ENCODE measurements at regions not wholly inside any gene's neighbourhood (a gene's known extent, or its start where the extent isn't known, plus 50 kb on each side); places are given as distances from the start of the nearest gene placed in this dataset.

DNA sequence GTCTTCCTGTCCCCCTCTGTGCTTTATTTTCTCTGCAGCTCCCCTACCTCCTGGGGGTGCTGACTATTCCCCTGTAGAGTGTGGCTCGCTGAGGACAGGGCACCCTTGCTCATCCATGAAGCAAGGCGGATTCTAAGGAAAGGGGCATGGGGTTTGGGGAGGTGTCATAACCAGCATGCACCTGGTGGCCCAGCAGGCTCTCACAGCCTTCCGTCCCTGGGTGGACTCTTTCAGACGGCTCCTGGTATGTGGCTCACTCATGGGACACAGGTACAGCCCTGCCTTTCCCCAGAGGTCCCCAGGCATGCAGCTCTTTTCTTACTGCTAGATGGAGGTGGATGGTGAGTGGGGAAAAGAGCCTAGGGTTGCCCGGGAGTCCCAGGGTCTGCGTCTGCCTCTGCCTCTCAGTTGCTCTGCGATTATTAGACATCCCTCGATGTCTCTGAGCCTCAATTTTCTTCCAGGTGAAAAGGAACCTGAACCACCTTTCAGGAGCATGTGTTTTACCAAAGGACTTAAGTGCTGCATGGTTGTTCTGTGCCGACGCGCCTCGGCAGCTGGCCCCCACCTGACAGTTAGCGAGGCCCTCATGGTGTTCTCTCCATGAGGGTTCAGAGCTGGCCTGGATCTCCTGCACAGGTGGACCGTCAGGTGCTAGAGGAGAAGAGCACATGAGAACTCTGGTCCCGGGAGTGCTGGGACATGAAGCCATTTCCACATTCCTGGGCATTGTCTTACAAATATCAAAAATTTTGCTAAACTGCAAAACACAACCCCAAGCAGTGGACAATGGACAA is 172.5 kb upstream of the SHH start:
- DNase-seq, result peak; percentile 31

DNA sequence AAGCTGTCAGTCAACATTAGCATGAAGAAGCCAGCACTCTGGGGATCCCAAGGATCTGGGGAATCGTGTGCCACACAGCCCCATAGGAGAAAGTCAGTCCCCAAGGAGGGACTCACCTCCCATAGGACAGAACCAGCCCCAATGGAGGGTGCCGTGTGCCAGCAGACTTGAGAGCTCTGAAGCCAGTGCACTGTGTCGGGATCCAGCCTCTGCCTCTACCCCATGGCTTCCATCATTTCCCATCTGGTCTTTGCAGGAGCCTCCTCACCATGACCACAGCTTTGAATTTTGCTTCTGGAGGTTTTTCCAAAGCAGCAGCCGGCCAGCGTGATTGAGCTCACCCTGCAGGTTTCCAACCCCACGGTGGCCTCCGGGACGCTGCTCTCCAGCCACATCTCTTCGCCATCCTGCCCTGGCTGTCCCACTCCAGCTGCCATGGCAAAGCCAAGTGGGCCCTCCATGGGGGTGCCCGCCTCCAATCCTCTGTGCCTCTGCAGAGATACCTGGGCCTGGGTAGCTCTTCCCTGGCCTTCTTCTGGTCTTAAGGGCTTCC is 171.8 kb upstream of the SHH start:
- DNase-seq, result peak; percentile 37

DNA sequence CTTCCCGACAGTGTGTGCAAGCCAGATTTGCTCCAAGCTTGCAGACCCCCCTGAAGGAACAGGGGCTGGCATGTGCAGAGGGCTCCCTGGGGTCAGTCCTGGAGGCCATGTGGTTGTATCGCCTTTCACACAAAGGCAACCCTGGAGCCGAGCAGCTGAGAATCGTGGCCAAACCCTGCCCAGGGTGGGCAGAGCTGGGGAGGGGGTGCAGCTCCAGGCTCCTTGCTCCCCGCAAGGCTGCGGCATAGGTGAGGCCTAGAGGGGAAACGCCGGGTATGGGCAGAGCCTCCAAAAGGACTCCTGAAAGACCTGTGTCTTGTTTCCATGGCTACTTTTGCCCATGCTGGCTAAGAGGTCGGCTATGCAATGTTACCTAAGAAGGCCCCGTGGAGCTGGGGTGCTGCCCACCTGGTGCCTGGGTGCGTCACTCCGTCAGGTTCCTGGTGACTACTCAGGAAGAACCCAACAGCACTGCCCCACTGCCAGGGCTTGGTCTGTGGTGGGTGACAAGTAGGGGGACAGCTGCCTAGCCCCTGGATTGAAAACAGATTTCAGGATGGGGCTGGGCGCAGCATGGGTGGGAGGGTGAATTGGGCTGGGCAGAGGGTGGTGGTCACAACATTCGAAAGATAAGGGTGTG is 171.0 kb upstream of the SHH start:
- peak; percentile 39 for DNase-seq

DNA sequence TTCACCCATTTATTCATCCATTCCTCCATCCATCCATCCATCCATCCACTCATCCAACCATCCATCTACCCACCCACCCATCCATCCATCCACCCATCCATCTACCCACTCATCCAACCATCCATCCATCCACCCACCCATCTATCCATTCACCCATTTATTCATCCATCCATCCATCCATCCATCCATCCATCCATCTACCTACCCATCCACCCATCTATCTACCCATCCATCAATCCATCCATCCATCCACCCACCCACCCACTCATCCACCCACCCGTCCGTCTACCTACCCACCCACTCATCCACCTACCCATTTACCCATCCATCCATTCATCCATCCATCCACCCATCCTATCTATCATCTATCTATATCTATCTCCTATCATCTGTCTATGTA is 169.4 kb upstream of the SHH start:
- DNase-seq, result no peak

DNA sequence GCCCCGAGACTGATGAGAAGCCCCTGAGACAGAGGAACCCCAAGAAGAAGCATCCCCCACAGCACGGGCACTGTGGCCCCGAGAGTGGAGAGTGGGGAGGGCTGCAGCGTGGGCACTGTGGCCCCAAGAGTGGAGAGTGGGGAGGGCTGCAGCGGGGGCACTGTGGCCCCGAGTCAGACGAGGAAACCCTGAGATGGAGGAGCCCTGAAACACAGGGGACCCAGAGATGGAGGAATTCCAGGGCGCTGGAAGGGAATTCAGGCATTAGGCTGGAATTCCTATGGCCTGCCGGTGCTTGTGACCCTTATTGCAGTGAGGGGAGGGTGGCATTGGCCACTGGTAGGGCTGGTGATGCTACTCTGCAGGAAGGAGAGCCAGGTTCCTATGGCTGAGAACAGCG is 168.6 kb upstream of the SHH start:
- peak; percentile 27 for DNase-seq

DNA sequence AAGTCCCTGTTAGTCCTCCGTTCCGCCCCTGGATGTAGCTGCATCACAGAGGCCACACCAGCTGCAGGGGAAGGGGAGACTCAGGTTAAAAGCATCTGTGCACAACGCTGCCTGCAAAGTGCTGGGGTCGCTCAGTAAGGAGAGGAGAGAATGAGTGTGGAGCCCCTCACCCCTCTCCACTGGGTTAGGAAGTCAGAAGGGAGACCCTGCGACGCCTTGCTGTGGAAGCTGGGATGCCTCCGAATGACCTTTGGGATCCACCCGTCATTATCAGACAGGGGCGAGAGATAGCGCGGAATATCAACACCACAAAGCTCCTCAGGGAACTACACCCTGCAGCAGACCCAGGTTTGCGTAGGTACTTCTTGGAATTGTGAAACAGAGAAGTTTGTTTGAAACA is 167.7 kb upstream of the SHH start:
- peak; percentile 43 for DNase-seq

DNA sequence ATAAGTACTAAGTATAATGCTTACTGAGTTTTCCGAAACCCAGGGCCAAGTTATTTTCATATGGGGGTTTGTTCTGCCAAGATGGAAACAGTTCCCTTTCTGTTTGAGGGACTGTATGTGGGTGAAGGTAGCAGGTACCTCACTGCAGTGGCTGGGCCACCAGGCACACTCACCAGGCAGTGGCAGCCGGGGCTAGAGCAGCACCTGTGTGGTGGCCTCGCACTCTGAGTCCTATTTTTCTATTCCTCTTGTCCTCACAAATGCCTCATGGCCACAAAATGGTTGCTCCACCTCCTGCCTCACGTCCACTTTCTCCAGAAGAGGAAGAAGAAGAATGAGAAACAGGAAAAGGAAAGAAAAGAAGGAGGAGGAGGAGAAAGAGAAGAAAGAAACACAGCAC is 167.3 kb upstream of the SHH start:
- DNase-seq, result no peak

DNA sequence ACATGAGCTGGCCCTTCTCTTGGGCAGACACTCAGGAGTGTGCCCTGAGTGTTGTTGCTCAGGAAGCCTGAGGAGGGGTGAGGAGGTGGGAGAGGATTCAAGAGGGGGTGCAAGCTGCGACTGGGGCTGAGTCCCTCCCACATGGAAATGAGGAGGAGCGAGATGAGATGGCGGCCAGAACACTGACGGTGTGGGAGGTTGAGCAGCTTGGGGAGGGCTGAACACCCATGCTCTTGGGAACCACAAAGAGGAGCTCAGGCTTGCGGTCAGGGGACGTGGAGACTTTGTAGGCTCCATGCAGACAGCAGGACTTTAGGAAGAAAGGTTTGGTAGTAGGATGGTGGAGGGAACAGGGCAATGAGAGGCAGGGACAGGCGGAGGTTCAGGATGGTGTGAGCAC is 163.2 kb upstream of the SHH start:
- DNase-seq, result peak; percentile 39

DNA sequence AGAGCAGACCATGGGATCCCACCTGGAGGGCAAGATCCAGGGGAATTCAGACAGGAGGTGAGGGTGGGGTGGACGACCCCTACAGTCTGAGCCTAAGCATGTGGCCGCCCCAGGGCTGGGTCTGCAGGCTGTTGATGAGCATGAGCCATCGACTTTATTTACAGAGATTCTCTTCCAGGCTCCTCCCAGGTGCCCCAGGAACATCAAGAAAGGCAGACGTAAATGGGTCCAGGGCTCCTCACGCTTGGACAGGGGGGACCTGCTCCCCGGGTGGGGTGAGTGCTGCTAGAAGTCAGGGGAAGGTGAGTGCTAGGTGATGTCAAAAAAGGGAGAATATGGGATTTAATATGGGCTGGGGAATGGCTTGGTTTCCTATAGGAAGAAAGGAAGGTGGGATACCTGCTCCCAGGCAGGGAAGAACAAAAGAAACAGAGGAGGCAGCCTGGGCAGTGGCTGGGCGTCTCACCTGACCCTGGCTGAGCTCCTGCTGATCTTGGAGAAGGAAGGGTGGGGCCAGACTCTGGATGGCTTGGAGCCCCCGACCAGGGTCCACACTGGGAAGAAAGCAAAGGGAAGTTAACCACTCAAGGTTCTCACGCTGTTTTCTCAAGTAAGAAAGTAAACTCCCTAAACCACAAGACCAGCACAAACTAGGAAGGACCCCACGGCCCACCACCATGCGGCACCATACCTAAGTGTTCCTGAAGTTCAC is 162.1 kb upstream of the SHH start:
- peak; percentile 29 for DNase-seq

DNA sequence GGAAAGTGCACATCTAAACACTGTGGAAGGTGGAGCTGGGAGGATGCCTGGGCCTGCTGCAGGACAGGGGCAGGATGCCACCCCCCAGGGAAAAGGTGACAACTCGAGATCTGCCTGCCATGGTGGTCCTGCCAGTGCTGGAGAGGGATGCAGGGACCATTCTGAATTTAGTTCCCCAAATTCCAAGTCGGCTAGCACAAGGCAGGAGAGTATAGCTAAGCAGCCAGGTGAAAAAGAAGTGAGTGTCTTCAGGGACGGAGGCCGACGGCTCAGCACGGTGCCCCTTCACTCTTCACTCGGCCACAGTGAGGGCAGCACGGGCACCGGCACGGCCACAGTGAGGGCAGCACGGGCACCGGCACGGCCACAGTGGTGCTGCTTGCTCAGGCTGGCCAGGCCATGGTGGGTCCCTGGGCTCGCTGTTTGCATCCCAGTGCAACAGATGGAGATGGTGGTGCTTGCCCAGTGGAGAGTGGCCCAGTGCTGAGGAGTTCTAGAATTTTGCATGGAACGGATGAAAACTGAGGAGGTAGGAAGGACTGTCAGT is 161.3 kb upstream of the SHH start:
- DNase-seq, result peak; percentile 39

DNA sequence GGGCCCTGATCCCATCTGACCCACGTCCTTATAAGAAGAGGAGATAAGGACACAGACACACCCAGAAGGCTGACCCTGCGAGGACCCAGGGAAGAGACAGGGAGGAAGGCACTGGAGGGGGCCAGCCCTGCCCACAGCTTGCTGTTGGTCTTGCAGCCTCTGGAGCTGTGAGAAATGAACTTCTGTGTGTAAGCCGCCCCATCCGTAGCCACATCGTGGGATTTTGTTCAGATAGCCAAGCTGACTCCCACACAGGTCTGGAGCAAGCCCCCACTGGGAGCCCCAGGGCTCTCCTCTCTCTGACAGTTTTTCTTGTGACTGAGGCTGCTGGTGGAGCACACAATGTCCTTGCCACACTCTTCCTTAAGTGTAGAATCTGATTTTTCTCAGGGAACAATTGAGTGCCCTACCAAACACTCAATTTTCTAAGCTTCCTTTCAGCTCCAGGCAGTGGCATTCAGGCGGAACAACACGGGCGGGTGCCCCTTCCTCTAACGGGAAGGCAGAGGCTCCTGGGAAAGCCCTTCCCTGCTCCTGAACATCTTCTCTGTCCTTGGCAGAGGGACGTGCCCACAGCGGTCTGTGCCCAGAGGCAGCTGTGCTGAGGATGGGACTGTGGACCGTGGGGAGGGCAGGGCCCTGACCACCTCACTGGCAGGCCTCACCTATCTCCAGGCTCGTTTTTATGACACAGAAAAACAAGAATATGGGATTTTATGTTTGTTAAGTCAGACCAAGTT is 160.6 kb upstream of the SHH start:
- DNase-seq, result peak; percentile 40

DNA sequence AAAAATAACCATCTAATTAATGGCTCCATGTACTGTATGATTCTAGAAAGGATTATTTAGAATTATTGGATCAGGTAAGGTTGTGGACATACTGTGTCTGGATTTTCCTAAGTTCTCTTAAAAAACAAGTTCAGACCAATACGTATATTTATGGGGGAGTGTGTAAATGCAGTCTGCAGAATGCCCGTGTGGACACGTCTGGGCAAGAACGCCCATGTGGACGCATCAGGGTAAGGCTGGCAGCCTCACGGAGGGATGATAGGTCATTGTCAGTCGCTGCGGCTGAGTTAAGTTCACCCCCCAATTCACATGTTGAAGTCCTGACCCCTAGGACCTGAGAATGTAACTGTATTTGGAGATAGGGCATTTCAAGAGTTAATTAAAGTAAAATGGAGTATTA is 160.0 kb upstream of the SHH start:
- DNase-seq, result no peak

DNA sequence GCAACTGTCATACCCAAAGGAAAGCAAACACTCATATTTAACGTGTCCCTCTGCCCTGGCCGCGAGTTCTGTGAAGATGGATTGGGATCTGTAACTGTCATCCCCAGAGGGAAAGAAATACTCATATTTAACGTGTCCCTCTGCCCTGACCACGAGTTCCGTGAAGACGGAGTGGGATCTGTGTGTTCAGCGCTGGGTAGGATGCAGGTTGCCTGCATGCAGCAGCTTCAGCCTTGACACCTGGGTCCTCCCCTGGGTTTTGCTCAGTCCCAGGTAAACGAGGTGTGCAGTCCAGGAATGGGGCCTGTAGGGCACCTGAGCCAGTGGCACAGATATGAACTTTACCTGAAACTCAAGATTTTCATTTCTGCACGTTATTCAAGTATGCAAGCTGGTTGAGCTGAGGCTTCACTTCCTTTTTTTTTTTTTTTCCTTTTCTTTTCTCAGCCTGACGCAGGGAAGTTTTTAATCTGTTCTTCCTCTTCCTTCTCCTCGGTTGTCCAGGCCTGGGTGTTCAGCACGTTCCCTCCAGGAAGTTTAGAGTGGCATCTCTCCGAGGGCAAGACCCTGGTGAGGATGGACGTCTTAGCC is 159.0 kb upstream of the SHH start:
- peak; percentile 29 for DNase-seq

DNA sequence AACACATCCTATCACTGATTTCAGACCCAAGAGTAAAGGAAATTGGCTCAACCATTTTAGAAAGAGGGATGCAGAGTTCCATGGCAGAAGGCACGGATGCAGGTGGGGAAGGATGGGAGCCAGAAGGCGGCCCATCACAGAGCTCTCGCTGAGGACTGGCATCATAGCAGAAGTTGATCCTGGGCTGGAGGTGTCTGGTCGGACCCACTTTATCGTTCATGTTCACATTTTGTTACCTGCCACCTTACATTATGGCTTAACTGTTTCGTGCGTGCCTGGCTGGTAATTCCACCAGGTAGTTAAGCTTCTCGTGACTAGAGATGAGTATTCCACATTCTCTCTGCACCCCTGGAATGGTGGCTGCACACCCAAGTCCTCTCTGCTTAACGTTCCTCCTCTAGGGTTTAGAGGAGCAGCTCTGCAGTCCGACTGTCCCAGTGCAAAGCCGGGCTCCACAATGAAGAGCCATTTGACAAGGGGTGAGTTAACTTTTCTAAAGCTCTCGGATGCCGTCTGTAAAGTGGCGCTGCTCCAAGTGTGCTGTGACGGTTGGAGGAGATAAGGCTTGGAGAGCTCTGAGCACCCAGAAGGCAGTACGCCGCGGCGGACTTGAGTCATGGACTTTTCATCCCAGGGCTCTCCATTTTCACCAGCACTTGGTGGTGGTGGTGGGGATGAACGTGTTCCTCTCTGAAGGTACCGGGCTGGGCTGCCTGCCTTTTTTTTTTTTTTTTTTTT is 157.1 kb upstream of the SHH start:
- peak; percentile 41 for DNase-seq

DNA sequence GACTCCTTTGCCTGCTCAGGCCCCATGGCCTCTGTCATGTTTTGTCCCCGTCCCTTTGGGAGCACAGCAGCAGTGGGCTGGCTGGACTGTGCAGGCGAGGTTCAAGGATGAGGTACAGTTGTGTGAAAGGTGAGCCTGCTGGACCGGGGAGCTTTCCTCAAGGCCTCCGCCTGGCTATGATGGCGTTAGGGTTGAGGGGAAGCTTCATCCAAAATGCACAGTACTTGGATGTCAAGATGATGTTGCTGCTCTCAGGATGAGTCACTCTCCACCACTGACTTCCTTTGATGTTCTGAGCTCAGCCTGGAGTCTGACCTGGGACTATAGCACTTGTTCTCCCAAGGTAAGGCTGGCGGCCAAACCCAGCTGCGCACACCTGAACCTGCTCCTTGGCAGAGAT is 152.7 kb upstream of the SHH start:
- peak; percentile 52 for DNase-seq

DNA sequence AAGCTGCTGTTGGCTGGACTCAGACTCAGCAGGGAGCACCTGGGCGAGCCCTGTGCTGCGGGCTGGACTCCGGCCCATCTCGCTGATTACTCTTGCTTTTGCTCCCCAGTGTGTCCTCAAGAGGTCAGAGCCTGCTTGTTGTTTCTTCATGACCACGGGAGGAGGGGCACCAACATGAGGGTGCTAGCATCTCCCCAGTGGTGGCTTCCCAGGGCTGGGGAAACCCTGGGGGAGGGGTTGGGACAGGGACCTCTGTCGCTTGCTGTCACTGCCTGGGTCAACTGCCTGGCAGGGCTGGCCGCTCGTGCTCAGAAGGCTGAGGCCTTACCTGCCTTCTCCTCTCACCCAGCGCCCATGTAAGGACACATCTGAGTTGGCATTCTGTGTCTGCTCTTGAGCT is 152.3 kb upstream of the SHH start:
- DNase-seq, result peak; percentile 32

DNA sequence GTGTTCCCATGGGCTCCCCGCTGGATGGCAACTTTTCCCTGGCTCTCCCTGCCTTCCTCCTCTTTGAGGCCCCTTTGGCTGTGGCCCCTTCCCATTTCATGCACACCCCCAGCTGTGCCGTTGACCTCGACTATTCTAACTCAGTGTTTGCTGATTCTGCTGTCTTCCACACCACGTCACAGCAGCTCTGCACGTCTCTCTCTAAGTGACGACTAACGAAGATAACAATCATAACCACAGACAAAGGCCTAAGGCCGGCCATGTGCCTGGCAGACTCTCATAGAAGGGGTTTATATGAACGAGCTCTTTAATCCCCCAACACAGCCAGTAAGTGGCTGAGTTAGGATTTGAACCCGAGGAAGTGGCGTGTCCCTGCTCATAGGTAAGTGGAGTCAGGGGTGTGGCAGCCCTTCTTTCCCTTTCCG is 151.5 kb upstream of the SHH start:
- DNase-seq, result peak; percentile 48

DNA sequence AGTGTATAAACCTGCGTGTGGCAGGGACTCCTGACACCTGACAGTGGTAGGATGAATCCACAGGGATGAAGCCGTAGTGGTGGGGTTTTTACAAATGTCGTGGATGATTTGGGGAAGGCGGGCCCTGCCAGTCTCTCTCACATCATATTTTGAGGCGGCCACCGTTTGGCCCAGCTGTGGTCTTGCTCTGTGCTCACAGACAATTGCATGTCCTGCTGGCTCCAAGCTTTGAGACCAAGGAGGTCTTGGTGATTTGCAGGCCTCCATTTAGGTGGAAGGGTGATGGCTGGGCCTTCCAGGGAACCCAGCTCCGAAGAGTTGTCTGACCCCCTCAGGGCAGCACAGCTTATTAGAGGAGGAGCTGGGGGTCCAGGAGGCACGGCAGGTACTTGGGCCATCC is 151.1 kb upstream of the SHH start:
- DNase-seq, result peak; percentile 38

DNA sequence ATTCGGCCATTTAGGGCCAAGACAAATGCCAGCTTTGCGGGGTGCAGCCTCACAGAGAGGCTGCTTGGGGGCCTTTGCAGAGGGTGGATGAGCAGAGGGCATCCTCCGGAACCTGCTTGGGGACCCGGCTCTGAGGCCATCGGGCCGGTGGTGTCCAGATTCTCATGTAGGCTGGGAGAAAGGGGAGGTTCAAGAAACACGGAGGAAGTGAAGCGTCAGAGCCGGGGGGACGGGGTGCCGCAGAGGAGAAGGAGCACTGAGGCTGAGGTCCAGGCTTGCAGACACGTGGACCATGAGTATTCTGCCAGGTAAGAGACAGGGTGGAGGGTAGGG is 150.7 kb upstream of the SHH start:
- peak; percentile 29 for DNase-seq

DNA sequence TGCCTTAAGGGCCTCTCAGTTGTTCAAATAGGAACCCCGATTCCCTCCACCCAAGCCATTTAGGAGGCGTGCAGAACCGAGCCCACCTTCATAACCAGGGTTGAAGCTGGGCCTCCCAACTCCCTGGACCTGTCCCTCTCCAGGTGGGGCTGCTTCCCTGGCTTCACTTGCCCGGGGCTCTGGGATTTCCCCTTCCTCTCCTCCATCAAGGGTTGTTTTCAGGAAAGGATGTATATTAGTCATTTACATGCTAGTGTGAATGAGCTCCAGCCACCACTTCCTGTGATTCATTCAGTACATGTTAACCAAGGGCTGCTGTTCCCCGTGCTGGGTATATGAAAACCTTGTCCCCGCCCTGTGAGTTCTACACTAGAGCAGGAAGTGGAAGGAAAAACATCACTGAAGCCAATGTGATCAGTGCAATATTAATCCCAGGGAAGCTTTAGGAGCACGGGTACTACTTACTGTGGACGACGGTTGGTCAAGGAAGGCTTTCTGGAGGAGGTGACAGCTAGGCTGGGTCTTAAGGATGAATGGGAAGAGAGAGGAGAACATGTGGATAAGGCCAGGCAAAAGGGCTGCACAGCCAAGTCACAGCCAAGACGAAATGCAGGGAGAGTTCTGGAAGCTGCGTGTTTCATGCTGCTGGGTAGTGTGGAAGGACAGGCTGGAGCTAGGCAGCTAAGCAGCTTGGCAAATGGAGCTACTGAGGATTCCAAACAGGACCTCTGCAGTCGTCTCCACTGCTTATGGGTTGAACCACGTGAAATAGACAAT is 150.1 kb upstream of the SHH start:
- DNase-seq, result peak; percentile 49
